Activated naive CD4-positive, alpha-beta T cell treated with anti-CD3 and anti-CD28 coated beads, Interleukin-2, amount 50 U/mL, for 72 hours (primary cell): ENCODE measurements at regions not wholly inside any gene's neighbourhood (a gene's known extent, or its start where the extent isn't known, plus 50 kb on each side); places are given as distances from the start of the nearest gene placed in this dataset.

Experiments used
- ATAC-seq, 2 donors: fragments of 150-1000 bp; cut with Tn5 transposase; 2 replicates each; pipeline ENCODE4 v1.10.0; 2021; ENCODE audit warnings: mild to moderate bottlenecking in 2 of 2, moderate library complexity in 2 of 2
- DNase-seq, 2 donors: peaks; one replicate each; pipeline ENCODE4 v3.0.0; 2021 to 2022; ENCODE audit warnings: low spot score in 2 of 2
- H3K27ac Mint-ChIP-seq, 2 donors: one replicate each; pipeline ENCODE4 v1.8.0; 2022; ENCODE audit warnings: mild to moderate bottlenecking in 2 of 2, mixed read lengths in 2 of 2
- H3K36me3 Mint-ChIP-seq, 2 donors: one replicate each; pipeline ENCODE4 v1.8.0; 2022; ENCODE audit warnings: mixed read lengths in 2 of 2
- H3K9me3 Mint-ChIP-seq, 2 donors: one replicate each; pipeline ENCODE4 v1.8.0; 2022; ENCODE audit warnings: mixed read lengths in 2 of 2

DNA sequence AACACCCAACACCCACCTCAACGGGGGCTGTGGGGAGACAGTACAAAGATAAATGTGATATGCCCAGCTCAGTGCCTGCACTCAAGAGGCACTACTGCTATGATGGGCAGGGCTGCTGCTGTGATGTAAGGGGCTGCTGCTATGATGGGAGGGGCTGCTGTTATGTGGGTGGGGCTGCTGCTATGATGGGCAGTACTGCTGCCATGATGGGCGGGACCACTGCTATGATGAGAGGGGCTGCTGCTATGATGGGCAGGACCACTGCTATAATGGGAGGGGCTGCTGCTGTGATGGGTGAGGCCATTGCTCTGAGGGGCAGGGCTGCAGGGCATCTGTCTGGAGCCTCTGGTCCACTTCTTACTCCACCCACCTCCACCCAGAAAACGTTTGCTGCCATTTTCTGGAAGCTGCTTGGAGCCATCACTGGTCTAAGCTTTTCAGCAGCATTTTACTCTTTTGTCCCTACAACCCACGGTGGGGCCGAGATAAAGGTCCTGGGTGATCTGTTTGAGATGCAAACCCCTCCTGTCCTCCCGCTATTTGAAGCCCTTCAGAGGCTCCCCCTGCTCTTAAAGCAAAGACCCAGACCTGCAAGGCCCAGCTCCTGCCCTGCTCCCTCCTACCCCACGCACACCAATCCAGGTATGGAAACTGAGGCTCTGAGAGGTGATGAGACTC lies 656.9 kb downstream of the PTPRU start:
- DNase-seq = no peak
- Mint-ChIP-seq H3K36me3 (no peaks in the 10 kb centered on the region), H3K27ac (no peak overlapping the region), H3K9me3 (no peaks in the 10 kb centered on the region)
- ATAC-seq = no peak

- DNase-seq = no peak
- Mint-ChIP-seq H3K9me3 (no peaks in the 10 kb centered on the region), H3K27ac (no peak overlapping the region), H3K36me3 (no peaks in the 10 kb centered on the region)
- no peak for ATAC-seq
Observed at GRCh38 chr1:29892247-29892646, 655.9 kb downstream of the PTPRU start.

DNA sequence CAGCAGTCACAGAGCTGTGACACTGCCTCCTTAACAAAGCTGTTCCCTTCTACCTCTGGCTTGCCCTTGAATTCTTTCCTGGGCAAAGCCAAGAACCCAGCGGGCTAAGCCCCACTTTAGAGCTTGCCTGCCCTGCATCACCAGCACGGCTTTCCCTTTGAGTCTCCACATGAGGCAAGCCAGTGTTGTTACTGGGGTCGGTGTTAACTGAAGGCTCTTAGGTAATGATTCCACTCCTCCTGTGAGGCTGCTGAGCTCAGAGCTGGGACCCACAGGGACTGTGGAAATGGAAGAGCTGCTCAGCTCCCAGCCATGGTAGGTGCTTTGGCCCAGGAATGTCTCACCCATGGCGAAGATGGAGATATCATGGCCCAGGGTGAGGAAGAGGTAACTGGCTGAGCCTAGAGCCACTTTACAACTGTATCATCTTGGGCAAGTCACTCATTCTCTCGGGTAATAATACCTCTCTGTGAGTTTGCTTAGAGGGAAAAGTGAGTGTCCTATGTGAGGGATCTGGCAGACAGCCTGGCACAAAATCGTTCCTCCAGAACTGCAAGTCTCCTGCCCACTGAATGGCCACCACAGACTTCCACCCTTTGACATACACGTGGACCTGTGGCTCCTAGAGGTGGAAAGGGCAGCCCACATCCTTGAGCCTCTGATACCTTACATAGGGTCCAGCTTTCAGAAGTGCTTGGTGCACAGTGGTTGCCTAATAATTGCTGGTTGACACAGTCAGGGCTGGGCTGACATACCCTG lies 654.1 kb downstream of the PTPRU start:
- no peaks in the 10 kb centered on the region for H3K36me3 Mint-ChIP-seq
- no peak for DNase-seq
- H3K27ac Mint-ChIP-seq = no peak overlapping the region
- no peak for ATAC-seq
- no peaks in the 10 kb centered on the region for H3K9me3 Mint-ChIP-seq

DNA sequence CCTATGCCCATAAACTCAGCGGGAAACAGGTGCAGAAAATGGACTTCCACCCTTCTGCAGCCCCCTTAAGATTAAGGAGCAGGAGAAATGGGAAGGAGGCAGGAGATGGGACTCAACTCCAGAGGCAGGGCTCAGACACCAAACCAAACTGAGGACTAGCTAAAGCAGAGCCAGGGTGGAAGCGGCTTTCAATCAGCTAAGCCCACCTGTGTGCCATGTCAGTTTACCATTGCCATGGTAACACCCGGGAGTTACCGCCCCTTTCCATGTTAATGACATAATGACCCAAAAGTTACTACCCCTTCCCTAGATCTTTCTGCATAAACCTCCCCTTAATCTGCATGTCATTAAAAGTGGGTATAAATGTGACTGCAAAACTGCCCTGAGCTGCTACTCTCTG lies 653.5 kb downstream of the PTPRU start:
- H3K9me3 Mint-ChIP-seq = no peaks in the 10 kb centered on the region
- no peaks in the 10 kb centered on the region for H3K36me3 Mint-ChIP-seq
- no peak for ATAC-seq
- H3K27ac Mint-ChIP-seq = no peak overlapping the region
- DNase-seq = no peak

GRCh38 chr1:29884740-29885139 lies 648.4 kb downstream of the PTPRU start:
- H3K9me3 Mint-ChIP-seq = no peaks in the 10 kb centered on the region
- H3K36me3 Mint-ChIP-seq = no peaks in the 10 kb centered on the region
- ATAC-seq (no peak), DNase-seq (no peak)
- H3K27ac Mint-ChIP-seq = no peak overlapping the region

- ATAC-seq (no peak), DNase-seq (no peak)
- H3K9me3 Mint-ChIP-seq = no peaks in the 10 kb centered on the region
- H3K36me3 Mint-ChIP-seq = no peaks in the 10 kb centered on the region
- no peak overlapping the region for H3K27ac Mint-ChIP-seq
Observed at GRCh38 chr1:29883986-29884385, 647.7 kb downstream of the PTPRU start.

DNA sequence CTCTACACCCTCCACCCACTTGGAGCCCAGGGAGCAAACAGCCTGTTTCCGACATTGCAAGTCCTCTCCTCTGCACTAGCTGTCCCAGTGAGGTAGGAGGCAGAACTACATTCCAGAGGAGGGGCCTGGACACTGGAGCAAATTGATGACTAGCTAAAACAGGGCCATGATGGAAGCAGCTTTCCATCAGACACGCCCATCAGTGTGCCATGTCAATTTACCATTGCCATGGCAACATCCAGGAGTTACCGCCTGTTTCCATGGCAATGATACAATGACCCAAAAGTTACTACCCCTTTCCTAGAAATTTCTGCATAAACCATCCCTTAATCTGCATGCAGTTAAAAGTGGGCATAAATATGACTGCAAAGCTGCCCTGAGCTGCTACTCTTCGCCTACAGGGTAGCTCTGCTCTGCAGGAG lies 647.1 kb downstream of the PTPRU start:
- no peak overlapping the region for H3K27ac Mint-ChIP-seq
- ATAC-seq = no peak
- H3K9me3 Mint-ChIP-seq = no peaks in the 10 kb centered on the region
- H3K36me3 Mint-ChIP-seq = no peaks in the 10 kb centered on the region
- DNase-seq = no peak

DNA sequence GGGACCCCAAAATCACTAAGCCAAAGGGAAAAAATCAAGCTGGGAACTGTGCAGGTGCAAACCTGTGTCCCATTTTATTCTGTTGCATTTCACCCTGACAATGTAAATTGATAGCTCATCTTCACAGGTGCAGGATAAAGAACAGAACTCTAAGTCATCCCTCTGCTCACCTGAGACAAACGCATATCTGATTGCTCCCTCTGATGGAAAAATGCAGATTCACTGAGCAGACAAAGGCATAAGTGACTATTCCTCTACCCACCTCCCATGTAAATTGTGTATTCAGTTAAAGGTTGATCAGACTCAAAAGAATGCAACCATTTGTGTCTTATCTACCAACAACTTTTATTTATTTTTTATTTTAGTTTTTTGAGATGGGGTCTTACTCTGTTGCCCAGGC lies 644.2 kb downstream of the PTPRU start:
- ATAC-seq = no peak

GRCh38 chr1:29879217-29879616 lies 642.9 kb downstream of the PTPRU start:
- Mint-ChIP-seq H3K27ac (no peak overlapping the region), H3K36me3 (no peaks in the 10 kb centered on the region), H3K9me3 (no peaks in the 10 kb centered on the region)
- DNase-seq (no peak), ATAC-seq (no peak)

More for the DNA sequence above, 644.2 kb downstream of the PTPRU start:
- Mint-ChIP-seq H3K9me3 (no peaks in the 10 kb centered on the region), H3K27ac (no peak overlapping the region), H3K36me3 (no peaks in the 10 kb centered on the region)
- DNase-seq = no peak

GRCh38 chr1:29878501-29878900 lies 642.2 kb downstream of the PTPRU start:
- no peaks in the 10 kb centered on the region for H3K9me3 Mint-ChIP-seq

DNA sequence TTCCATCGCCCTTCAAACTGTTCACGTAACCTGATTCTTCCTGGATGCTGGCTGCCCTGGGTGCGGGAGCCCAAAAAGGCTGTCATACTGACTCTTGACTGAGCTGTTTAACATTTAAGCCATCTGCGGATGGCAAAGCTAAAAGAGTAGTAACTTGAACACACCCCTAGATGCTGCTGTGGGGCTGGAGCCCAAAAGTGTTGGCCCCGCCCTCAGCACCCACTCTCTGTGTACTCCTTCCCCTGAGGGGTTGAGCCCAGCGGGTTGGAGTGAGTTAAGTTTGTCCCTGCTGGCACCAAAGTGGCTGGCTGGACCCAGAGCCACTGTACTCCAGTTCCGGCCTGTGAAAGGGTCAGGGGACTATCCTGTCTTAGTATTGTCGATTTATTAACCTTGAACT lies 640.6 kb downstream of the PTPRU start:
- no peaks in the 10 kb centered on the region for H3K36me3 Mint-ChIP-seq
- H3K9me3 Mint-ChIP-seq = peaks cover 0 to 4% of the 10 kb centered on the region in 2 donors
- no peak for DNase-seq
- ATAC-seq = no peak
- no peak overlapping the region for H3K27ac Mint-ChIP-seq

More at GRCh38 chr1:29878501-29878900, 642.2 kb downstream of the PTPRU start:
- H3K27ac Mint-ChIP-seq = no peak overlapping the region
- DNase-seq (no peak), ATAC-seq (no peak)
- no peaks in the 10 kb centered on the region for H3K36me3 Mint-ChIP-seq

- Mint-ChIP-seq H3K9me3 (peaks cover 0 to 4% of the 10 kb centered on the region in 2 donors), H3K27ac (no peak overlapping the region), H3K36me3 (no peaks in the 10 kb centered on the region)
- DNase-seq (no peak), ATAC-seq (no peak)
Observed at GRCh38 chr1:29876441-29876840, 640.1 kb downstream of the PTPRU start.

GRCh38 chr1:29875557-29876028 lies 639.3 kb downstream of the PTPRU start:
- Mint-ChIP-seq H3K27ac (no peak overlapping the region), H3K36me3 (no peaks in the 10 kb centered on the region), H3K9me3 (peaks cover 0 to 4% of the 10 kb centered on the region in 2 donors)
- DNase-seq (no peak), ATAC-seq (no peak)

DNA sequence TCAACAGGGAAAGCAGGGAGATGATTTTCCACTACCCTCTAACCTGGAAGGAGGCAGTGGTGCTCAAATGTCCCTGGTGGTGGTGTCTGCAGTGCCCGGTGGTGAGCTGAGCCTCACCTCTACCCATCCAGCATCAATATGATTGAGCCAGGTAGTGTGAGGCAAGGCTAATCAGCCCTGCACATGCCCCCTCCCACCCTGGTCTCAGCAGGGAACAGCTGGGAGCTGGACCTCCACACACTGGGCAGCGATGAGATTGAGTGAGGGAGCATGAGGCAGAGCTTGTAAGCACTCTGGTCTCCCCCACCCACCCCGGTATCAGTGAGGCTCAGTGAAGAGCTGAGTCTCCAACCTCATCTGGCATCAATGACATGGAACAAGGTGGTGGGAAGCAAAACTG lies 634.3 kb downstream of the PTPRU start:
- Mint-ChIP-seq H3K36me3 (no peaks in the 10 kb centered on the region), H3K9me3 (peaks cover 0 to 4% of the 10 kb centered on the region in 2 donors)
- DNase-seq = no peak

DNA sequence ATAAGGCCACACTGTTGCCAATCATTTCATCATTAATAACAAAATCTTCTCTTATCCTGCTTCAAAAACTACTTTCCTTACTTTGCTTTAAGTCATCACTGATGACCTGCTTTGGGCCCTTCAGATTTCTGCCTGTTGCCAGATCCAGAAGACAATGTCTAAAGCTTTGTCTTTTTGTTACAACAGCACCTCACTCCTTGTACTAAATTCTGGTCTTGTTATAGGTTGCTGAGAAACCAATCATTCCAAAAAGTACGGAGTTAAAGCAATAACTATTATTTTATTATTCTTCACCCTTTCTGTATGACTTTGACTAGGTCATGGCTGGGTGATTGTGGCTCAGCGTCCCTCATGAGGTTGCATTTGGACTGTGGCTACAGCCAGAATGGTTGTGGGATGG lies 633.5 kb downstream of the PTPRU start:
- H3K9me3 Mint-ChIP-seq = peaks cover 0 to 4% of the 10 kb centered on the region in 2 donors
- no peak overlapping the region for H3K27ac Mint-ChIP-seq
- DNase-seq (no peak), ATAC-seq (no peak)
- H3K36me3 Mint-ChIP-seq = no peaks in the 10 kb centered on the region

More for the DNA sequence above, 634.3 kb downstream of the PTPRU start:
- H3K27ac Mint-ChIP-seq = no peak overlapping the region
- no peak for ATAC-seq

GRCh38 chr1:29868944-29869343 lies 632.6 kb downstream of the PTPRU start:
- no peak for ATAC-seq

DNA sequence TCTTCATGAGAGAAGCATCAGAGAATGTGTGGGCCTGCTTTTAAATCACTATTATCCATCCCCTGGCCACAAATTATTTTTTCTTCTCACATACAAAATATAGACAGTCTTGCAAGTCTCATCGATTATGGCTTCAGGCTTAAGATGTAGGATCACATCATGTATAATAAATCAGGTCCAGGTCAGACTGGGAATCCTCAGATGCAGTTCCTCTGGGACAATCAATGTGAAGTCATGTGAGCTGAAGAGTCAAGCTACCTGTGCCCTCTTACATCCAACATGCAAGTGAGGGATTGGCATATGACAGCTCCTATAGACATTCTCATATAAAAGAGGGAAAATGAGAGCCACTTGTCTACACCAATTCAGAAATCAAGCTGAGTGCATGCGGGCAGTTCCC lies 631.8 kb downstream of the PTPRU start:
- no peak for ATAC-seq
- no peaks in the 10 kb centered on the region for H3K36me3 Mint-ChIP-seq
- peaks cover 0 to 4% of the 10 kb centered on the region in 2 donors for H3K9me3 Mint-ChIP-seq
- no peak overlapping the region for H3K27ac Mint-ChIP-seq
- no peak for DNase-seq

More at GRCh38 chr1:29868944-29869343, 632.6 kb downstream of the PTPRU start:
- no peak for DNase-seq
- peaks cover 0 to 4% of the 10 kb centered on the region in 2 donors for H3K9me3 Mint-ChIP-seq
- no peaks in the 10 kb centered on the region for H3K36me3 Mint-ChIP-seq
- H3K27ac Mint-ChIP-seq = no peak overlapping the region

DNA sequence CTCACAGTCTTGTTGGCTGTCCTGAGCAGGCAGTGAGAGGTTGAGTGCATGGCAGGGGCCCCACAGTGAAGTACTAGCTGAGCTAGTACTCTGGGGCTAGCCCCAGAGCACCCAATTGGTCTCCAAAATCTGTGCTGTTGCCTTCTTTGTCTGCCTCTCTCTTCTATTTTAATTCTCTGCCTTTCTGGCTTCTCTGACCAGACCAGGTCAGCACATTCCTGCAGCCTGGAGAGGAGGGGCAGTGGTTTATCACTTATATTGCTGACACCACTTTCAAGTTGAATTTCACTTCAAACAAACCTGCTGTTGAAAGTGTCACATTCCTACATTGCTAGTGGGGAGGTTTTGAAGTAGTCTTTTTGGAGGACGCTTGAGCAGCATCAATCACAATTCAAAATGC lies 628.7 kb downstream of the PTPRU start:
- ATAC-seq (no peak), DNase-seq (no peak)
- peaks cover 10% of the 10 kb centered on the region in 2 donors for H3K9me3 Mint-ChIP-seq
- H3K36me3 Mint-ChIP-seq = peaks cover 10 to 18% of the 10 kb centered on the region in 2 donors
- no peak overlapping the region for H3K27ac Mint-ChIP-seq
